ENCODE measurements at regions not wholly inside any gene's neighbourhood (a gene's known extent, or its start where the extent isn't known, plus 50 kb on each side); places are given as distances from the start of the nearest gene placed in this dataset.

GRCh38 chr15:29467091-29467490 is 197.5 kb upstream of the NSMCE3 start:
- ATAC-seq (no peak), DNase-seq (no peak)
- intact Hi-C loops (cut with micrococcal nuclease) = no loop called here

DNA sequence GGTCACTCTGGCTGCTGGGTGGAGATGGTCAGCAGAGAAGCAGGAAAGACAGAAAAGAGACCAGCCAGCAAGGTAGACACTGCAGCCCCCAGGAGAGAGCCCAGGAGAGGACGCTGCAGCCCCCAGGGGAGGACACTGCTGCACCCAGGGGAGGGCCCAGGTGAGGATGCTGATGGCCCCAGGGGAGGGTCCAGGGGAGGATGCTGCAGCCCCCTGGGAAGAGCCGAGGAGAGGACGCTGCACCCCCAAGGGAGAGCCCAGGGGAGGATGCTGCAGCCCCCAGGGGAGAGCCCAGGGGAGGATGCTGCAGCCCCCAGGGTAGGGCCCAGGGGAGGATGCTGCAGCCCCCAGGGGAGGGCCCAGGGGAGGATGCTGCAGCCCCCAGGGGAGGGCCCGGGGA is 196.7 kb upstream of the NSMCE3 start:
- DNase-seq = no peak
- intact Hi-C loops (cut with micrococcal nuclease) = no loop called here
- no peak for ATAC-seq

GRCh38 chr15:29465816-29466215 is 196.2 kb upstream of the NSMCE3 start:
- ATAC-seq (no peak), DNase-seq (no peak)

GRCh38 chr15:29465196-29465595 is 195.6 kb upstream of the NSMCE3 start:
- DNase-seq (no peak), ATAC-seq (peak; percentile 84)
- intact Hi-C loops (cut with micrococcal nuclease) = no loop called here

More at GRCh38 chr15:29465816-29466215, 196.2 kb upstream of the NSMCE3 start:
- intact Hi-C loops (cut with micrococcal nuclease) = no loop called here

DNA sequence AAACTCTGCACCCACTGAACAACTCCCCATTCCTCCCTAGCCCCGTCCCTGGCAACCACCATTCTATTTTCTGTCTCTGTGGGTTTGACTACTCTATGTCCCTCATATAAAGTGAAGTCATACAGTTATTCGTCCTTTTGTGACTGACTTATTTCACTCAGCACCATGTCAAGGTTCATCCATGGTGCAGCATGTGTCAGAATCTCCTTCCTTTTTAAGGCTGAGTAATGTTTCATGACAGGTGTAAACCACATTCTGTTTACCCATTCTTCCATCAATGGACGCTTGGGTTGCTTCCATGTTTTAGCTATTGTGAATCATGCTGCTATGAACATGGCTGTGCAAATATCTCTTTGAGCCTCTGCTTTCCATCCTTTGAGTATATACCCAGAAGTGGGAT is 192.3 kb upstream of the NSMCE3 start:
- DNase-seq = no peak
- ATAC-seq = no peak
- intact Hi-C loops (cut with micrococcal nuclease) = no loop called here

- ATAC-seq = no peak
- intact Hi-C loops (cut with micrococcal nuclease) = no loop called here
- no peak for DNase-seq
These were observed 188.7 kb upstream of the NSMCE3 start for GRCh38 chr15:29458361-29458760.

GRCh38 chr15:29457729-29458128 is 188.1 kb upstream of the NSMCE3 start:
- no peak for ATAC-seq
- intact Hi-C loops (cut with micrococcal nuclease) = no loop called here
- no peak for DNase-seq

- no peak for ATAC-seq
- intact Hi-C loops (cut with micrococcal nuclease) = no loop called here
These were observed 187.3 kb upstream of the NSMCE3 start for GRCh38 chr15:29456964-29457363.

GRCh38 chr15:29456255-29456654 is 186.6 kb upstream of the NSMCE3 start:
- DNase-seq = no peak
- ATAC-seq = no peak
- intact Hi-C loops (cut with micrococcal nuclease) = no loop called here

More at GRCh38 chr15:29456964-29457363, 187.3 kb upstream of the NSMCE3 start:
- DNase-seq = no peak

DNA sequence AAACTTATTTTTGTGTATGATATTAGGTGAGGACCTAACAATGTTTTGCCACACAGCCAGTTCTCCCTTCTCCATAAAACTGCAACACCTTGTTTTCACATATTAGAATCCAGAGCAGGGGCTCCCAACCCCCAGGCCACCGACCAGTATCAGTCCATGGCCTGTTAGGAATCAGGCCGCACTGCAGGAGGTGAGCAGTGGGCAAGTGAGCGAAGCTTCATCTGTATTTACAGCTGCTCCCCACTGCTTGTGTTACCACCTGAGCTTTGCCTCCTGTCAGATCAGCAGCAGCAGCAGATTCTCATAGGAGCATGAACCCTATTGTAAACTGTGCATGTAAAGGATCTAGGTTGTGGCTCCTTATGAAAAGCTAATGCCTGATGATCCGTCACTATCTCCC is 185.9 kb upstream of the NSMCE3 start:
- DNase-seq (no peak), ATAC-seq (no peak)
- intact Hi-C loops (cut with micrococcal nuclease) = no loop called here

- intact Hi-C loops (cut with micrococcal nuclease) = no loop called here
- no peak for ATAC-seq
These were observed 185.4 kb upstream of the NSMCE3 start for GRCh38 chr15:29455055-29455454.

GRCh38 chr15:29454506-29454905 is 184.9 kb upstream of the NSMCE3 start:
- ATAC-seq = no peak
- intact Hi-C loops (cut with micrococcal nuclease) = no loop called here
- DNase-seq = no peak

More at GRCh38 chr15:29455055-29455454, 185.4 kb upstream of the NSMCE3 start:
- DNase-seq = no peak

- ATAC-seq (no peak), DNase-seq (no peak)
- intact Hi-C loops (cut with micrococcal nuclease) = no loop called here
These were observed 183.5 kb upstream of the NSMCE3 start for GRCh38 chr15:29452881-29453731.

- ATAC-seq (peak; percentile 53), DNase-seq (peak; percentile 38)
- intact Hi-C loops (cut with micrococcal nuclease) = no loop called here
These were observed 181.7 kb upstream of the NSMCE3 start for GRCh38 chr15:29451201-29451781.

- ATAC-seq (no peak), DNase-seq (no peak)
- intact Hi-C loops (cut with micrococcal nuclease) = no loop called here
These were observed 179.5 kb upstream of the NSMCE3 start for GRCh38 chr15:29449136-29449535.

DNA sequence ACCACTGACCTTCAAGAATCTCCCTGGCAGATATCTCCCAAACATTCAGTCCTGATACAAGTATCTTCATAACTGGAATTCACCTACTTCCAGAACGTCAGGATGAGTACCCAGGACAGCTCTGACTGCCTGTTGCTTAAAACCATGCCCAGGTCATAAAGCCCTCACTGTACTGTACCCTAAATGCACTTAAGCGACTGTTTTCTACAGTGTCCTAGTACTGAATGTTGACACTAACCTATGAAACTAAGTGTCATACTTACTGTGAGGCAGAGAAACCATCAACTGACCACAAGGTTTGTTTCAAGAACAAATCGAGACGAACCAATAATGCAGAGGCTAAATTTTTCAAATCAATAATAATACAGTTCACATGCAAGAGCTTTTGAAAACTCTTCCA is 178.7 kb upstream of the NSMCE3 start:
- ATAC-seq = no peak
- DNase-seq = no peak
- intact Hi-C loops (cut with micrococcal nuclease) = no loop called here

DNA sequence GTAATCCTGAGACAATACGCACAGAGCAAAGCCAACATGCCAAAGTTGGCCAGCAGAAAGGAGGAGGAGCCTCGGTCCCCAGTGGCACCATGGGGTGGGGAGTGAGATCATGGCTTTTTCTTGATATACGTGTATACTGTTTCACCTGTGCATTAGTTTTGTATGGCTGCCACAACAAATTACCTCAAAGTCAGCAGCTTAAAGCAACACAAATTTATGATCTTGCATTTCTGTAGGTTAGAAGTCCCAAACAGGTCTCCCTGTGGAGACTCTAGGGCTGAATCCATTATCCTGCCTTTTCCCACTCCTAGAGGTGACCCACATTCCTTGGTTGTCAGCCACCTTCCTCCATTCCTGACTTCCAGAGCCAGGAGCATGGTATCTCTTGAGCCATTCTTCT is 176.9 kb upstream of the NSMCE3 start:
- ATAC-seq (no peak), DNase-seq (no peak)
- intact Hi-C loops (cut with micrococcal nuclease) = no loop called here

DNA sequence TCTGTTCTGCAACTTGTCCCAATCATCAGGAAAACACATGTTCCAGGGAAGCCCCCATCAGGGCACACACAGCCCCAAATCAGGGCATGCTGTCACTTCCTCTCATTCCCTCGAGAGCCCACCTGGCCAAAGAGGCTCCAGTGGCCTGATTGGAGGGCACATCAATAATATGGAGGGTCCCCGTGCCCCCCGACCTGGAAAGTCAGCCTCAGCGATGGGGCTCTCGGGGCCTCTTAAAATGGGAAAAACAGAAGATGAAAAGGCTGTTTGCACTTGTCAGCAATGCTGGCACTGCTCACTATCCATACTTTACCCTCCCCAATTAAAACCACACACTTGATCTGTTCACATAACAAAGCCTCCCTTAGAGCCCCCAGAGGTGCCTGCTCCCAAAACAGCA is 172.9 kb upstream of the NSMCE3 start:
- DNase-seq (no peak), ATAC-seq (no peak)
- intact Hi-C loops (cut with micrococcal nuclease) = no loop called here

GRCh38 chr15:29440541-29440940 is 170.9 kb upstream of the NSMCE3 start:
- intact Hi-C loops (cut with micrococcal nuclease) = no loop called here

GRCh38 chr15:29438703-29439055 is 169.1 kb upstream of the NSMCE3 start:
- intact Hi-C loops (cut with micrococcal nuclease) = no loop called here
- ATAC-seq (no peak), DNase-seq (no peak)

More at GRCh38 chr15:29440541-29440940, 170.9 kb upstream of the NSMCE3 start:
- DNase-seq = no peak
- ATAC-seq = no peak

All from left ventricle myocardium superior (tissue), 1 donor.